Endothelial cell of umbilical vein (primary cell): ENCODE measurements at regions not wholly inside any gene's neighbourhood (a gene's known extent, or its start where the extent isn't known, plus 50 kb on each side); places are given as distances from the start of the nearest gene placed in this dataset.

ENCODE experiments used
- BruUV-seq: library from RNA; stranded (reverse); fragments of 400-500 nt; replicated peaks from 2 replicates; lab custom pipeline; 2021; lab: Mats Ljungman, UMichigan
- CTCF ChIA-PET: fragments of 300-600, 350-600 bp; sonication (Branson Sonifier 250); formaldehyde crosslinking; loops from one replicate; lab custom pipeline; 2021; ENCODE audit warnings: antibody characterized with exemption, inconsistent platforms; lab: Charles Lee
- POLR2A ChIA-PET: fragments of 300-600, 350-600 bp; sonication (Branson Sonifier 250); formaldehyde crosslinking; loops from one replicate; lab custom pipeline; 2021; ENCODE audit warnings: antibody characterized with exemption, inconsistent platforms; lab: Charles Lee
- DNase-seq: peaks from one replicate; pipeline ENCODE4 v3.0.0-alpha.2; 2011; ENCODE audit warnings: low read depth, low spot score
- FAIRE-seq: peaks from 2 replicates; lab custom pipeline; 2011; peaks lifted over from hg19 to GRCh38; lab: Jason Lieb, UNC
- H2AFZ ChIP-seq: 2 replicates; pipeline ENCODE4 v1.6.0; 2012; ENCODE audit warnings: low read depth, low read length, control low read depth, inconsistent platforms
- H3K27ac ChIP-seq: 2 replicates; pipeline ENCODE4 v1.5.1; 2011; ENCODE audit warnings: low read depth, mild to moderate bottlenecking, control low read depth, low read length, moderate library complexity; ENCODE audit not compliant: insufficient read depth
- H3K27me3 ChIP-seq, 2 experiments: 2 replicates each; pipeline versions ENCODE4 v1.6.0 to v1.6.1; 2011; ENCODE audit warnings: low read length in 2 of 2, mixed read lengths in 1 of 2; ENCODE audit not compliant: control insufficient read depth in 2 of 2, insufficient read depth in 2 of 2
- H3K36me3 ChIP-seq, 2 experiments: 2 replicates in 1 of 2; 3 replicates in 1 of 2; pipeline ENCODE4 v1.5.1; 2011; ENCODE audit warnings: low read length in 2 of 2, mild to moderate bottlenecking in 1 of 2, moderate library complexity in 1 of 2; ENCODE audit not compliant: control insufficient read depth in 2 of 2, insufficient read depth in 2 of 2; ENCODE audit errors: extremely low read depth in 1 of 2
- H3K4me1 ChIP-seq: 3 replicates; pipeline ENCODE4 v1.5.1; 2011; ENCODE audit warnings: mild to moderate bottlenecking, low read length; ENCODE audit not compliant: control insufficient read depth, insufficient read depth; ENCODE audit errors: extremely low read depth
- H3K4me2 ChIP-seq: 2 replicates; pipeline ENCODE4 v1.6.1; 2011; ENCODE audit warnings: low read length, control low read depth, mixed read lengths; ENCODE audit not compliant: insufficient read depth
- H3K4me3 ChIP-seq, 3 experiments: fragments of 200-600 bp in 1 of 3; sonication (generic), shearing (Covaris generic) in 1 of 3; replicated peaks in 1 of 3; 2 replicates each; pipeline ENCODE4 v1.5.1; 2011 to 2016; ENCODE audit warnings: control low read depth in 3 of 3, low read length in 3 of 3, mild to moderate bottlenecking in 2 of 3, inconsistent platforms in 1 of 3, low read depth in 1 of 3, moderate library complexity in 1 of 3; ENCODE audit not compliant: insufficient read depth in 1 of 3
- H3K79me2 ChIP-seq: 2 replicates; pipeline ENCODE4 v1.6.0; 2012; ENCODE audit warnings: low read length, inconsistent platforms; ENCODE audit not compliant: control insufficient read depth, insufficient read depth
- H3K9ac ChIP-seq: replicated peaks from 2 replicates; pipeline ENCODE3; 2011; ENCODE audit warnings: low read length, control low read depth; ENCODE audit not compliant: insufficient read depth; ENCODE audit errors: extremely low read depth
- H3K9me1 ChIP-seq: replicated peaks from 3 replicates; pipeline ENCODE4 v1.6.0; 2011; ENCODE audit warnings: mild to moderate bottlenecking, low read length; ENCODE audit not compliant: control insufficient read depth, insufficient read depth; ENCODE audit errors: extremely low read depth
- H3K9me3 ChIP-seq: replicated peaks from 2 replicates; pipeline ENCODE4 v1.5.1; 2012; ENCODE audit warnings: low read length, inconsistent platforms; ENCODE audit not compliant: control insufficient read depth, insufficient read depth
- H4K20me1 ChIP-seq: replicated peaks from 2 replicates; pipeline ENCODE3; 2011; ENCODE audit warnings: mild to moderate bottlenecking, low read length; ENCODE audit not compliant: control insufficient read depth, insufficient read depth; ENCODE audit errors: extremely low read depth
- EZH2 ChIP-seq: IDR thresholded peaks from 2 replicates; pipeline ENCODE4 v1.6.1; 2012; ENCODE audit warnings: borderline replicate concordance, low read depth, mild to moderate bottlenecking, moderate library complexity, low read length, inconsistent platforms; ENCODE audit not compliant: severe bottlenecking
- FOS ChIP-seq: IDR thresholded peaks from 2 replicates; pipeline ENCODE4 v1.6.1; 2011; ENCODE audit warnings: mild to moderate bottlenecking, low read length, moderate library complexity, borderline replicate concordance; ENCODE audit not compliant: insufficient read depth
- GATA2 ChIP-seq: IDR thresholded peaks from 2 replicates; pipeline ENCODE4 v1.7.0; 2011; ENCODE audit warnings: low read depth, mild to moderate bottlenecking, moderate library complexity, mixed read lengths, low read length; ENCODE audit not compliant: insufficient read length, insufficient read depth
- JUN ChIP-seq: IDR thresholded peaks from 2 replicates; pipeline ENCODE4 v1.6.1; 2011; ENCODE audit warnings: borderline replicate concordance, low read depth; ENCODE audit not compliant: insufficient read length, insufficient read depth
- MYC ChIP-seq: IDR thresholded peaks from one replicate; pipeline ENCODE4 v1.6.1; 2011; ENCODE audit warnings: mild to moderate bottlenecking, low read depth, low read length
- POLR2A ChIP-seq: IDR thresholded peaks from 2 replicates; pipeline ENCODE4 v1.6.1; 2012; ENCODE audit warnings: low read depth, mild to moderate bottlenecking, control low read depth, low read length
- POLR2AphosphoS5 ChIP-seq: IDR thresholded peaks from 2 replicates; pipeline ENCODE4 v1.6.1; 2012; ENCODE audit warnings: low read depth, mild to moderate bottlenecking, control low read depth, low read length, moderate library complexity; ENCODE audit not compliant: insufficient read depth
- dilution Hi-C: fragments of 300-500 bp; cut with MboI; formaldehyde crosslinking; loops from one replicate; pipeline ENCODE4 v1.15.0; 2019; ENCODE audit warnings: low sequenced_read_pairs; ENCODE audit not compliant: extremely low pct_ligation_motif_present
- intact Hi-C: fragments of 100-400 bp; cut with micrococcal nuclease; formaldehyde crosslinking; loops from one replicate; pipeline ENCODE4 v1.10.0; 2022
- TF ChIP-seq, protein P1 (sequence below), 2 donors: IDR thresholded peaks; 1 replicate in 1 of 2; 2 replicates in 1 of 2; pipeline ENCODE4 v1.5.1; 2011; ENCODE audit warnings: low read length in 2 of 2, mild to moderate bottlenecking in 2 of 2, moderate library complexity in 2 of 2, control low read depth in 1 of 2, inconsistent platforms in 1 of 2, low read depth in 1 of 2; ENCODE audit not compliant: insufficient read depth in 1 of 2; ENCODE audit errors: extremely low read depth in 1 of 2
- TF ChIP-seq, protein P2 (sequence below): IDR thresholded peaks from 2 replicates; pipeline ENCODE4 v1.6.1; 2011; ENCODE audit not compliant: insufficient read depth, insufficient read length

DNA sequence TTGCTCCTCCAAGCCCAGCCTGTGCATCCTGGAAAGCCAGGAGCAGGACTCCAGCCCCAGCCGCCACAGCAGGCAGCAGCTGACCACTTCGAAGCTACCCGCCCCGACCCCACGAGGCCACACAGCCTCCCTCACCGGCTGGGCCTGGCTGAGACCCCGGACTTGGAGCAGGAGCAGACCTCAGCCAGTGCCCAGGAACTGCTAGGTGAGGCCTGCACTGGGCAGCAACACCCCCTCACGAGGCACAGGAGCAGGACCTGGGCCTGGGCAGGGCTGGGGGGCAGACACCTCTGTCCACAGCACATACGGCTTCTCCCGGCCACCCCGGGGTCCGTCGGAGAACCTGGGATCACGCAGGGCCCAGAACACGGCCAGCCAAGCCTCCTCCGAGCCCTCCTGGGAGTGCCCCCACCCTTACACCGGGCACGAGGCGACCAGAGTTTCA is 137.4 kb upstream of the C14orf180 start:
- CTCF ChIA-PET = no interaction called here
- dilution Hi-C loops = no loop called here

More for the DNA sequence above, 137.4 kb upstream of the C14orf180 start:
- Histone ChIP-seq H3K9me1 (no peaks in the 10 kb centered on the region), H3K4me2 (no peak overlapping the region), H3K9ac (no peak overlapping the region), H2AFZ (no peak overlapping the region), H3K9me3 (no peaks in the 10 kb centered on the region), H3K4me1 (peaks cover 1% of the 10 kb centered on the region), H3K4me3 (no peak overlapping the region), H4K20me1 (no peaks in the 10 kb centered on the region), H3K79me2 (no peaks in the 10 kb centered on the region), H3K27ac (no peak overlapping the region), H3K36me3 (no peaks in the 10 kb centered on the region), H3K27me3 (no peaks in the 10 kb centered on the region)
- FAIRE-seq = no peak
- no TSS peak for BruUV-seq
- POLR2A ChIA-PET = no interaction called here
- no peak for DNase-seq
- TF ChIP-seq, protein P1, sequence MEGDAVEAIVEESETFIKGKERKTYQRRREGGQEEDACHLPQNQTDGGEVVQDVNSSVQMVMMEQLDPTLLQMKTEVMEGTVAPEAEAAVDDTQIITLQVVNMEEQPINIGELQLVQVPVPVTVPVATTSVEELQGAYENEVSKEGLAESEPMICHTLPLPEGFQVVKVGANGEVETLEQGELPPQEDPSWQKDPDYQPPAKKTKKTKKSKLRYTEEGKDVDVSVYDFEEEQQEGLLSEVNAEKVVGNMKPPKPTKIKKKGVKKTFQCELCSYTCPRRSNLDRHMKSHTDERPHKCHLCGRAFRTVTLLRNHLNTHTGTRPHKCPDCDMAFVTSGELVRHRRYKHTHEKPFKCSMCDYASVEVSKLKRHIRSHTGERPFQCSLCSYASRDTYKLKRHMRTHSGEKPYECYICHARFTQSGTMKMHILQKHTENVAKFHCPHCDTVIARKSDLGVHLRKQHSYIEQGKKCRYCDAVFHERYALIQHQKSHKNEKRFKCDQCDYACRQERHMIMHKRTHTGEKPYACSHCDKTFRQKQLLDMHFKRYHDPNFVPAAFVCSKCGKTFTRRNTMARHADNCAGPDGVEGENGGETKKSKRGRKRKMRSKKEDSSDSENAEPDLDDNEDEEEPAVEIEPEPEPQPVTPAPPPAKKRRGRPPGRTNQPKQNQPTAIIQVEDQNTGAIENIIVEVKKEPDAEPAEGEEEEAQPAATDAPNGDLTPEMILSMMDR (IDR thresholded peaks at IDR 0.05; ENCODE audit: extremely low read depth in 1 of 2, insufficient read depth in 1 of 2, low read depth in 1 of 2, low read length in 2 of 2) = no peak
- TF ChIP-seq MYC (no peak), GATA2 (no peak), FOS (no peak), JUN (no peak), POLR2AphosphoS5 (no peak), EZH2 (no peak), POLR2A (no peak)
- TF ChIP-seq, protein P2, sequence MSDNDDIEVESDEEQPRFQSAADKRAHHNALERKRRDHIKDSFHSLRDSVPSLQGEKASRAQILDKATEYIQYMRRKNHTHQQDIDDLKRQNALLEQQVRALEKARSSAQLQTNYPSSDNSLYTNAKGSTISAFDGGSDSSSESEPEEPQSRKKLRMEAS = no peak
- intact Hi-C loops = no loop called here
